ENCODE measurements at regions not wholly inside any gene's neighbourhood (a gene's known extent, or its start where the extent isn't known, plus 50 kb on each side); places are given as distances from the start of the nearest gene placed in this dataset.

DNA sequence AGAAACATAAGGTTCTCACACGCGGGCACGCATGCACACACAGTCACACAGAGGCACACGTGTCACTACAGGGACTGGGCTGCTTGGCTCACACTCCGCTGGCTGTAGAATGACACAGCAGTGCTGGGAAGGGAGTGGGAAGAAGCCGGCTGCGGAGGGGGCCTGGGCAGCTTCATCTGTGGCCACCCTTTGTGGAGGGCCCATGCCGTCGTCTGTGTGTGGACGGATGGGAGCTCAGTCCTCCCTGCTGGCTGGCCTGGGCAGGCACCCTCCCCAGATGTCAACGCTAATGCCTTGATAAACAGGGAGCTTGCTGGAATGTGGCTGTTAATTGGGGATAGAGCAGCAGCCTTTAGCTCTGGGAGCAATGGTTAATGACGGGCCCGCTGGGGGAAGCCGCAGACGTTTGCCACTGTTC, 621.1 kb downstream of the BCOR start:
- TF ChIP-seq, protein P1, sequence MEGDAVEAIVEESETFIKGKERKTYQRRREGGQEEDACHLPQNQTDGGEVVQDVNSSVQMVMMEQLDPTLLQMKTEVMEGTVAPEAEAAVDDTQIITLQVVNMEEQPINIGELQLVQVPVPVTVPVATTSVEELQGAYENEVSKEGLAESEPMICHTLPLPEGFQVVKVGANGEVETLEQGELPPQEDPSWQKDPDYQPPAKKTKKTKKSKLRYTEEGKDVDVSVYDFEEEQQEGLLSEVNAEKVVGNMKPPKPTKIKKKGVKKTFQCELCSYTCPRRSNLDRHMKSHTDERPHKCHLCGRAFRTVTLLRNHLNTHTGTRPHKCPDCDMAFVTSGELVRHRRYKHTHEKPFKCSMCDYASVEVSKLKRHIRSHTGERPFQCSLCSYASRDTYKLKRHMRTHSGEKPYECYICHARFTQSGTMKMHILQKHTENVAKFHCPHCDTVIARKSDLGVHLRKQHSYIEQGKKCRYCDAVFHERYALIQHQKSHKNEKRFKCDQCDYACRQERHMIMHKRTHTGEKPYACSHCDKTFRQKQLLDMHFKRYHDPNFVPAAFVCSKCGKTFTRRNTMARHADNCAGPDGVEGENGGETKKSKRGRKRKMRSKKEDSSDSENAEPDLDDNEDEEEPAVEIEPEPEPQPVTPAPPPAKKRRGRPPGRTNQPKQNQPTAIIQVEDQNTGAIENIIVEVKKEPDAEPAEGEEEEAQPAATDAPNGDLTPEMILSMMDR (IDR thresholded peaks at IDR 0.05) = no peak
- TF ChIP-seq POLR2A (IDR thresholded peaks at IDR 0.05) (no peak), POLR2AphosphoS5 (IDR thresholded peaks at IDR 0.05) (no peak), EP300 (IDR thresholded peaks at IDR 0.05) (no peak)
